Upper lobe of right lung (tissue), 1 donor: ENCODE measurements at regions not wholly inside any gene's neighbourhood (a gene's known extent, or its start where the extent isn't known, plus 50 kb on each side); places are given as distances from the start of the nearest gene placed in this dataset.

Source experiments
- ATAC-seq: fragments of 200-7000 bp; cut with Tn5 transposase; one replicate; pipeline ENCODE4 v1.9.1; 2020; ENCODE audit warnings: mild to moderate bottlenecking, moderate library complexity
- DNase-seq: peaks from one replicate; pipeline ENCODE4 v3.0.0-alpha.2; 2020
- H3K27ac ChIP-seq: fragments of 200-600 bp; one replicate; pipeline ENCODE4 v1.8.0; 2022
- H3K27me3 ChIP-seq: fragments of 200-600 bp; one replicate; pipeline ENCODE4 v1.8.0; 2022; ENCODE audit warnings: mild to moderate bottlenecking
- H3K36me3 ChIP-seq: fragments of 200-600 bp; one replicate; pipeline ENCODE4 v1.8.0; 2022
- H3K4me1 ChIP-seq: fragments of 200-600 bp; one replicate; pipeline ENCODE4 v1.8.0; 2022
- H3K4me3 ChIP-seq: fragments of 200-600 bp; one replicate; pipeline ENCODE4 v1.8.0; 2022; ENCODE audit warnings: mild to moderate bottlenecking
- H3K9me3 ChIP-seq: fragments of 200-600 bp; one replicate; pipeline ENCODE4 v1.8.0; 2022
- intact Hi-C: fragments of 100-400 bp; cut with DNase I; formaldehyde crosslinking; loops from one replicate; pipeline ENCODE4 v1.11.0; 2022
- TF ChIP-seq, protein P1 (sequence below): fragments of 200-600 bp; IDR thresholded peaks from one replicate; pipeline ENCODE4 v1.8.0; 2022; ENCODE audit warnings: antibody characterized with exemption
- donor health status: DM: no; HTN: yes; CAD: no; lungs with severe emphysema.

DNA sequence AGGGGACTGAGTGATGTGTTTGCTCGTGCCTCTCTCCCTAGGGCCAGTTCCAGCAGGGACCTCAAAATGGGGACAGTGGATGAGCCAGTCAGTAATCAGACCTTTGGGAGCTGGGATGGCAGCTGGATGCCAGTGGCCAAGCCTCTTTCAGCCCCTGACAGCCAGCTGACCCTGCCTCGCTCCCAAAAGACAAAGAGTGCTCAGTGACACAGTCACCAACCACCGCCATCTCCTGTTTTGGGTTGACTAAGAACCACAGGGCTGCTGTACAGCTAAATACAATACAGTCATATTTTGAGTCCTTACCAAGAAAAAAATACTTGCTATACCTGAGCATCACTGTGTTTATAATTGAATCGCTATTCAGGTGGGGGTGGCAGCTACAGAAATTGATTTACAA, 75.7 kb downstream of the POU3F3 start:
- H3K4me1 ChIP-seq: no peaks in the 10 kb centered on the region
- H3K27ac ChIP-seq: no peak overlapping the region
- H3K4me3 ChIP-seq: no peak overlapping the region
- ATAC-seq: no peak
- H3K9me3 ChIP-seq: no peaks in the 10 kb centered on the region
- DNase-seq: no peak
- intact Hi-C loops: no loop called here
- peaks cover 3% of the 10 kb centered on the region for H3K27me3 ChIP-seq
- no peaks in the 10 kb centered on the region for H3K36me3 ChIP-seq
- TF ChIP-seq, protein P1, sequence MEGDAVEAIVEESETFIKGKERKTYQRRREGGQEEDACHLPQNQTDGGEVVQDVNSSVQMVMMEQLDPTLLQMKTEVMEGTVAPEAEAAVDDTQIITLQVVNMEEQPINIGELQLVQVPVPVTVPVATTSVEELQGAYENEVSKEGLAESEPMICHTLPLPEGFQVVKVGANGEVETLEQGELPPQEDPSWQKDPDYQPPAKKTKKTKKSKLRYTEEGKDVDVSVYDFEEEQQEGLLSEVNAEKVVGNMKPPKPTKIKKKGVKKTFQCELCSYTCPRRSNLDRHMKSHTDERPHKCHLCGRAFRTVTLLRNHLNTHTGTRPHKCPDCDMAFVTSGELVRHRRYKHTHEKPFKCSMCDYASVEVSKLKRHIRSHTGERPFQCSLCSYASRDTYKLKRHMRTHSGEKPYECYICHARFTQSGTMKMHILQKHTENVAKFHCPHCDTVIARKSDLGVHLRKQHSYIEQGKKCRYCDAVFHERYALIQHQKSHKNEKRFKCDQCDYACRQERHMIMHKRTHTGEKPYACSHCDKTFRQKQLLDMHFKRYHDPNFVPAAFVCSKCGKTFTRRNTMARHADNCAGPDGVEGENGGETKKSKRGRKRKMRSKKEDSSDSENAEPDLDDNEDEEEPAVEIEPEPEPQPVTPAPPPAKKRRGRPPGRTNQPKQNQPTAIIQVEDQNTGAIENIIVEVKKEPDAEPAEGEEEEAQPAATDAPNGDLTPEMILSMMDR: no peak

DNA sequence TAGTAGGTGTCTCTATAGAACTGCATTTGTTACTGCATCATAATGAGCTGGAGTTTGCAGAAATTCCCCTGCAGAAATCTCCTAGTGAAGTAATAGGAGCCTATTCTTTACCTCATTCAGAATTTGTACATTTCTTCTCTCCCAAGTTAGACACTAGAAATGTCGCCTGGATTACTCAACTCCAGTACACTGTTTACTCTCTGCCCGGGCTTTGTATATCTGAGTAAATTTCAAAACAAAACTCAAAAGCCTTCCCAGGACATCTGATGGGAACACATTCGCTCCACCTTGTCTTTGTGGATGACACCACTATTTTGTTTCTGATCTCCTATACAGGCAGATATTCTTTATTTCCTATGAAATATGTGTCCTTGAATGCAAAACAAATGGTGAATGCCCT, 76.8 kb downstream of the POU3F3 start:
- Histone ChIP-seq H3K4me1 (no peaks in the 10 kb centered on the region), H3K36me3 (no peaks in the 10 kb centered on the region), H3K27me3 (peaks cover 2% of the 10 kb centered on the region), H3K27ac (no peak overlapping the region), H3K9me3 (no peaks in the 10 kb centered on the region), H3K4me3 (no peak overlapping the region)
- TF ChIP-seq, protein P1: no peak
- ATAC-seq: no peak
- DNase-seq: no peak
- intact Hi-C loops: no loop called here

DNA sequence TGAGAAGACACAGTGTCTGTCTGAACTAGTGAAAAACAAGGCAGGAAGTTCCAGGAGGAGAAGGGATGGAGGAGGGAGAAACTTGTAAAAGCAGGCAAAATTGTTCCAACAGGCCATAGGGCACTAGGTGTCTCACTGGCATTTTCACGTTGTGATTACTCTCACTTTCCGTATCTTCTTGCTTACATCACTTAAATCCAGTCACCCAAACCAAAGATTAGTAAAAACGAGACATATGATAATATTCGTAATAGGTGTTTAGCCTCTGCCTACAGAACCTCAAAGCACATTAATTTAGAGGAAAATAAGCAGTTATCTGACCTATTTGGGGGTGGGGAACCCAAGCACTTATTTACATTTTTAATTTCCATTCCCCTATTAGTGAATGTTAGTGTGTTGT, 78.3 kb downstream of the POU3F3 start:
- ATAC-seq (no peak), DNase-seq (no peak)
- H3K27me3 ChIP-seq: no peaks in the 10 kb centered on the region
- no peak overlapping the region for H3K27ac ChIP-seq
- H3K4me3 ChIP-seq: no peak overlapping the region
- H3K4me1 ChIP-seq: no peaks in the 10 kb centered on the region
- no peaks in the 10 kb centered on the region for H3K36me3 ChIP-seq
- TF ChIP-seq, protein P1: no peak
- intact Hi-C loops: no loop called here
- H3K9me3 ChIP-seq: no peaks in the 10 kb centered on the region

DNA sequence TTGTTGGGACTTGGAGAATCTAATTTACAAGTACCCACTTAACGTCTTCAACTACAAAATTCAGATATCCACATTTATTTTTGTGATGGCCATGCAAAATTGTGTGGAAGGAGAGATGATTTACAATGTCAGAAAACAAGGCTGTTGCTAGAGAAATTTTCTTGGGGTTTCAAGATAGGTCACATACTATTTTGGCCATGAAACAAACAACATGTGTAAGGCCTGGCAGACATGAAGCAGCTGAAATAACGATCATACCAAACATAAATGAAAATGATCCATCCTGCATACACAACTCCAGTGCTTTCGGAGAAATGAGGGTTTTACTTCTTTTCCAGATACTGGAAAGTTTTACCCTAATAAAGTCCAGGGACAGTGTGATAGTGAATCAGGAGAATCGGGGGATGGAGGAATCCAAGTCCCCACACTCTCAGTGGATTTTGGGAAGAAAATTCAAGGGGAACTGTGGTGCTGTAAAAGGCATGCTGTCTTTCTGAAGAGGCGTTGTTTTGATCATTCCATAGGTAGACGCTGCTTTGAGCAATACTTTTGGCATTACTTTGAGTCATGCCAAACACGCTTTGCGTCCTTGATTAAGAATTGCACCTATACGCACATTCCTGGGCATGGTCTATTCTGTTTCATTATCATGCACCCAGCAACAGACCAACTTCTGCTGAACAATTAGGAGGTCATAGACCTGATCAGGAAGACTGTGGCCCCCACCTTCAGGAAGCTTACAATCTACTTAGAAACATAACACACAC, 79.4 kb downstream of the POU3F3 start:
- no peaks in the 10 kb centered on the region for H3K27me3 ChIP-seq
- DNase-seq (no peak), ATAC-seq (no peak)
- no peaks in the 10 kb centered on the region for H3K9me3 ChIP-seq
- H3K36me3 ChIP-seq: no peaks in the 10 kb centered on the region
- no peaks in the 10 kb centered on the region for H3K4me1 ChIP-seq
- no peak overlapping the region for H3K27ac ChIP-seq
- TF ChIP-seq, protein P1: no peak
- no peak overlapping the region for H3K4me3 ChIP-seq
- intact Hi-C loops: no loop called here

DNA sequence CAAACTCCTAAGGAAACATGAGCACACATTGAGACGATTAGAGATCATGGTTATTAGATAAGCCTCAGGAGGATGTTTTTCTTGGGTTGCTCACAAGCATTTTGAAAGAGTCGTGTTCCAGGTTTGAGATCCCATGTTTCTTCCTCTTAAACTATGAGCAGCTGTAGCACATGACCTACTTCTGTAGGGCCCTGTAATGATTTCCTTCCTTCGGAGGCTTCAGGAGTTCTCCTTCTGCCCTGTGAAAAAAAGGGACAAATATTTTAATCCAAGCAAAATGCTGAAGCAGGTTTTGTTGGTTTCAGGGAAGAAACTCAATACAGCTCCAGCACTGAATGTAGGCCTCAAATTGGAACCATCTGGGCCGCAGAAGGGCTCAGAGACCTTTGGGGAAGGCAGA, 82.6 kb downstream of the POU3F3 start:
- H3K27ac ChIP-seq: no peak overlapping the region
- ATAC-seq: no peak

More for the DNA sequence above, 82.6 kb downstream of the POU3F3 start:
- Histone ChIP-seq H3K4me1 (no peaks in the 10 kb centered on the region), H3K36me3 (no peaks in the 10 kb centered on the region), H3K27me3 (no peaks in the 10 kb centered on the region), H3K4me3 (no peak overlapping the region), H3K9me3 (no peaks in the 10 kb centered on the region)
- intact Hi-C loops: no loop called here
- TF ChIP-seq, protein P1: no peak
- DNase-seq: no peak
